ENCODE measurements at regions not wholly inside any gene's neighbourhood (a gene's known extent, or its start where the extent isn't known, plus 50 kb on each side); places are given as distances from the start of the nearest gene placed in this dataset.

DNA sequence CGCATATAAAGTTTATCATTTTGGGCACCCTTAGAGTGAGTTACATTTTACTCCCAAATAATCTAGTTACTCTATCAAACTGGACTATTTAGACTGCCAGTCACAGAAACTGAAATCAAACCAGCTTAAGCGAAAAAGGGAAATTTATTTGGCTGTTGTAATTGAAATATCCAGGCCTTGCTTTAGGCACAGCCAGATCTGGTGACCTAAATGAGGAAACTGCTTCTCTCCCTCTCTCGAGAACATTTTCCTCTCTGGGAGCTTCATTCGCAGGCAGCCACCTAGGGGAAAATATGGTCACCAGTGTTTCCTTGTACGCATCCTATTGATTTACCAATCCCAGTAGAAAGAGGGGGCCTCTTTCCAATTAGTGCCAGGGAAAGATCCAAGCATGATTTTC, 175.3 kb upstream of the MITF start:
- DNase-seq (ENCODE audit: low spot score in 2 of 2): no peak
- Histone ChIP-seq H3K36me3 (no peaks in the 10 kb centered on the region), H3K4me1 (peaks cover 0 to 3% of the 10 kb centered on the region in 2 donors), H3K9me3 (no peaks in the 10 kb centered on the region), H3K4me3 (no peak overlapping the region), H3K27me3 (no peaks in the 10 kb centered on the region), H3K27ac (no peak overlapping the region)
- intact Hi-C loops (cut with DNase I; ENCODE audit: low total_unique reads): no loop called here
- TF ChIP-seq, protein P1, sequence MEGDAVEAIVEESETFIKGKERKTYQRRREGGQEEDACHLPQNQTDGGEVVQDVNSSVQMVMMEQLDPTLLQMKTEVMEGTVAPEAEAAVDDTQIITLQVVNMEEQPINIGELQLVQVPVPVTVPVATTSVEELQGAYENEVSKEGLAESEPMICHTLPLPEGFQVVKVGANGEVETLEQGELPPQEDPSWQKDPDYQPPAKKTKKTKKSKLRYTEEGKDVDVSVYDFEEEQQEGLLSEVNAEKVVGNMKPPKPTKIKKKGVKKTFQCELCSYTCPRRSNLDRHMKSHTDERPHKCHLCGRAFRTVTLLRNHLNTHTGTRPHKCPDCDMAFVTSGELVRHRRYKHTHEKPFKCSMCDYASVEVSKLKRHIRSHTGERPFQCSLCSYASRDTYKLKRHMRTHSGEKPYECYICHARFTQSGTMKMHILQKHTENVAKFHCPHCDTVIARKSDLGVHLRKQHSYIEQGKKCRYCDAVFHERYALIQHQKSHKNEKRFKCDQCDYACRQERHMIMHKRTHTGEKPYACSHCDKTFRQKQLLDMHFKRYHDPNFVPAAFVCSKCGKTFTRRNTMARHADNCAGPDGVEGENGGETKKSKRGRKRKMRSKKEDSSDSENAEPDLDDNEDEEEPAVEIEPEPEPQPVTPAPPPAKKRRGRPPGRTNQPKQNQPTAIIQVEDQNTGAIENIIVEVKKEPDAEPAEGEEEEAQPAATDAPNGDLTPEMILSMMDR (IDR thresholded peaks at IDR 0.05): no peak
- TF ChIP-seq POLR2A (IDR thresholded peaks at IDR 0.05) (no peak), POLR2AphosphoS5 (IDR thresholded peaks at IDR 0.05) (no peak)

DNA sequence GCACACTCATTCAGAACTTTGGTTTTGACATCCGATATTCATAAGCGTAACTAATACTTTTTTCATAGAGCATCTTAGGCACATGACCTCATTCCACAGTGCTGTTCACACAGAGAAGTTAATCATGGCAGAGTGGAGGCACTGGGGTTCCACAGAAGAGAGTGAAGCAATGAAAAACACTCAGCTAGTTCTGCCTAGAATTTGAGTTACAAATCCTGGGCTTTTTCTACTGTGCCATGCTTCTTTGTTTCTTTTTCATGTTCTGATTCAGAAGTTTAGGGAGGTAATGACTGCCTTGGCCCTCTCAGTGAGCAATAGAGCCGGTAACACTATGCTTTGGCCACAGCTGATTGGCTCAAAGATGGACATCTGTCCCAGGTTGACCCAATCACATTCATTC, 176.1 kb upstream of the MITF start:
- H3K4me3 ChIP-seq: no peak overlapping the region

DNA sequence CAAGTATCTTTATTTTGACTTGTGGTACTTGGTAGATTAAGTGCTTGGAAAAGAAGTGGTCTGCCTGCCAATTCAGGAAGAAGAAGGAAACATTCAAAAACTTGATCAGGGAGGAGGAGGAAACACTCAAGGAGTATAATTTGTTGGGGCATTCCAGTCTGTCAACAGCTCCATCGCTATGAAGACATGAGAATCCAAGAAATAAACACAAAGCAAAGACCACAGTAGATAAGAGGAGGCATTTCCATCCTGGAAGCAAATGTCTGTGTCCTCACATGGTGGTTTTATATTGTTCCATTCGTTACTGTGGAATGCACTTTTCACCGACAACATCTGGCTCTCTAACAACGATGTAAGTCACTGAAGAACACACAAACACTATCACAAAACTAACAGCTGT, 176.1 kb upstream of the FRMD4B start:
- no peak for DNase-seq (ENCODE audit: low spot score in 2 of 2)
- no peaks in the 10 kb centered on the region for H3K9me3 ChIP-seq
- H3K27me3 ChIP-seq: no peaks in the 10 kb centered on the region
- no peak overlapping the region for H3K27ac ChIP-seq
- no peaks in the 10 kb centered on the region for H3K36me3 ChIP-seq
- H3K4me1 ChIP-seq: peaks cover 0 to 4% of the 10 kb centered on the region in 2 donors
- no peak overlapping the region for H3K4me3 ChIP-seq
- intact Hi-C loops (cut with DNase I; ENCODE audit: low total_unique reads): no loop called here
- TF ChIP-seq POLR2A (IDR thresholded peaks at IDR 0.05) (no peak), POLR2AphosphoS5 (IDR thresholded peaks at IDR 0.05) (no peak)
- TF ChIP-seq, protein P1 (IDR thresholded peaks at IDR 0.05): no peak

More for the DNA sequence above, 176.1 kb upstream of the MITF start:
- Histone ChIP-seq H3K4me1 (peaks cover 0 to 4% of the 10 kb centered on the region in 2 donors), H3K36me3 (no peaks in the 10 kb centered on the region), H3K9me3 (no peaks in the 10 kb centered on the region), H3K27me3 (no peaks in the 10 kb centered on the region), H3K27ac (no peak overlapping the region)
- TF ChIP-seq POLR2AphosphoS5 (IDR thresholded peaks at IDR 0.05): no peak
- no peak for TF ChIP-seq POLR2A (IDR thresholded peaks at IDR 0.05)
- TF ChIP-seq, protein P1 (IDR thresholded peaks at IDR 0.05): no peak
- DNase-seq (ENCODE audit: low spot score in 2 of 2): no peak
- intact Hi-C loops (cut with DNase I; ENCODE audit: low total_unique reads): no loop called here

DNA sequence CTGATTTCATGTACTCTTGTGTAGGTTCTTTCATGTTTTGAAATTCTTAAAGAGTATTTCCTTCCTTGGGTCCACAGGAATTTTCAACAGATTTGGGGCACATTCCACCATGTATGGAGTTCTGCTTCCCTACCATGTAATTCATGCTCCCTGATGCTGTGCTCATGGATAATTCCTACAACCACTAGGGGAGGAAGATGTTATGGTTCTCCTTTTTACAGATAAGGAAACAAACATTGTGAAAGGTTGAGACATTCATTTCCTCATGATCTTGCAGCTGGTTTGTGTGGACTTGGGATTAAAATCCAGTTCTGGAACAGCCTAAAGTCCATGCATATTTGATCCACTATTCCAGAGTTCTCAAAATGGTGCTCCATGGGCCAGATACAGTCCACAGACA, 174.9 kb upstream of the FRMD4B start:
- Histone ChIP-seq H3K9me3 (no peaks in the 10 kb centered on the region), H3K36me3 (no peaks in the 10 kb centered on the region), H3K27ac (no peak overlapping the region), H3K4me1 (peaks cover 0 to 4% of the 10 kb centered on the region in 2 donors), H3K4me3 (no peak overlapping the region), H3K27me3 (no peaks in the 10 kb centered on the region)
- DNase-seq (ENCODE audit: low spot score in 2 of 2): no peak
- intact Hi-C loops (cut with DNase I; ENCODE audit: low total_unique reads): no loop called here
- TF ChIP-seq, protein P1 (IDR thresholded peaks at IDR 0.05): no peak
- TF ChIP-seq POLR2AphosphoS5 (IDR thresholded peaks at IDR 0.05): no peak

DNA sequence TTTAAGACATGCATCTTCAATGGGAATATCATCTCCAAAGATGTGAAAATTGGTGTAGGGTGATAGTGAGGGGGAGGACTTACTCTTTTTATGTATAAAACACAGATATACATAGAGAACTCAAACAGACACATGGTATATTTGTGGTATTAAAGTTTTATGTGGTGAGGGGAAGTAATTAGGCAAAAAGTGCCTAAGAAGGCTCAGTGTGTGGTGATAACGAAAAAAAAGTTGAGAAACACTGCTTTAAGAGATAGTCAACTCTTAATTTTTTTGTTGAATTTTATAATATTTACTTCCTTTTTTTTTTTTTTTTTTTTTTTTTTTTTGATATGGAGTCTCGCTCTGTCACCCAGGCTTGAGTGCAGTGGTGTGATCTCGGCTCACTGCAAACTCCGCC, 174.2 kb upstream of the FRMD4B start:
- no peaks in the 10 kb centered on the region for H3K36me3 ChIP-seq
- peaks cover 0 to 4% of the 10 kb centered on the region in 2 donors for H3K4me1 ChIP-seq
- no peak for DNase-seq (ENCODE audit: low spot score in 2 of 2)
- no peak overlapping the region for H3K27ac ChIP-seq
- intact Hi-C loops (cut with DNase I; ENCODE audit: low total_unique reads): no loop called here
- H3K27me3 ChIP-seq: no peaks in the 10 kb centered on the region
- no peaks in the 10 kb centered on the region for H3K9me3 ChIP-seq
- TF ChIP-seq POLR2AphosphoS5 (IDR thresholded peaks at IDR 0.05): no peak
- TF ChIP-seq, protein P1 (IDR thresholded peaks at IDR 0.05): no peak
- no peak for TF ChIP-seq POLR2A (IDR thresholded peaks at IDR 0.05)
- no peak overlapping the region for H3K4me3 ChIP-seq

Measured in breast epithelium (tissue), 4 donors.